ENCODE measurements at regions not wholly inside any gene's neighbourhood (a gene's known extent, or its start where the extent isn't known, plus 50 kb on each side); places are given as distances from the start of the nearest gene placed in this dataset.

DNA sequence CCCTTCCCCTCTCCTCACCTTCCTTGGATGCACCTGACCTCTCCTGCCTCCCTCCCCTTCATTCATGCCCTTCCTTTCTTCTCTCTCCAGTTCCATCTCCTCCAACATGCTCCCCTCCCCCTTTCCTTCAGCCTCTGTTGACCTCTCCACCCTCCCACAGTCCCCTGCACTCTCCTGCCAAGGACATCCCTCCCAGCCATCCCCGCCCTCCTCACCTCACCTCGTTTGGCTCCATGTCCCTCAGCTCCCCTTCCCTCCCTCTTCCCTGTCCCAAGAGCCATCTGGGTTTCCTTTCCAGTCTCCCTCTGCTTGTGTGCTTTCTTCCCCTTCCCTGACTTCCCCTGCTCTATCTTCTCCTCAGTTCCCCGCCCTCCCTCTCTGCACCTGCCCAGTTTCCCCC lies 819.7 kb downstream of the KCNJ18 start:
- intact Hi-C loops (cut with DNase I): no loop called here
- Histone ChIP-seq H3K4me1 (no peaks in the 10 kb centered on the region), H3K4me3 (no peak overlapping the region), H3K27ac (no peak overlapping the region), H3K27me3 (no peaks in the 10 kb centered on the region), H3K9me3 (peaks cover 0 to 37% (median 4%) of the 10 kb centered on the region in 3 donors), H3K36me3 (no peaks in the 10 kb centered on the region)
- DNase-seq: no peak
- WGBS, 2 donors: 49 to 57% methylated on average over 3 of the region's 3 CpGs
- no peak for TF ChIP-seq POLR2A (IDR thresholded peaks at IDR 0.05)
- TF ChIP-seq, protein P1, sequence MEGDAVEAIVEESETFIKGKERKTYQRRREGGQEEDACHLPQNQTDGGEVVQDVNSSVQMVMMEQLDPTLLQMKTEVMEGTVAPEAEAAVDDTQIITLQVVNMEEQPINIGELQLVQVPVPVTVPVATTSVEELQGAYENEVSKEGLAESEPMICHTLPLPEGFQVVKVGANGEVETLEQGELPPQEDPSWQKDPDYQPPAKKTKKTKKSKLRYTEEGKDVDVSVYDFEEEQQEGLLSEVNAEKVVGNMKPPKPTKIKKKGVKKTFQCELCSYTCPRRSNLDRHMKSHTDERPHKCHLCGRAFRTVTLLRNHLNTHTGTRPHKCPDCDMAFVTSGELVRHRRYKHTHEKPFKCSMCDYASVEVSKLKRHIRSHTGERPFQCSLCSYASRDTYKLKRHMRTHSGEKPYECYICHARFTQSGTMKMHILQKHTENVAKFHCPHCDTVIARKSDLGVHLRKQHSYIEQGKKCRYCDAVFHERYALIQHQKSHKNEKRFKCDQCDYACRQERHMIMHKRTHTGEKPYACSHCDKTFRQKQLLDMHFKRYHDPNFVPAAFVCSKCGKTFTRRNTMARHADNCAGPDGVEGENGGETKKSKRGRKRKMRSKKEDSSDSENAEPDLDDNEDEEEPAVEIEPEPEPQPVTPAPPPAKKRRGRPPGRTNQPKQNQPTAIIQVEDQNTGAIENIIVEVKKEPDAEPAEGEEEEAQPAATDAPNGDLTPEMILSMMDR (IDR thresholded peaks at IDR 0.05): no peak

DNA sequence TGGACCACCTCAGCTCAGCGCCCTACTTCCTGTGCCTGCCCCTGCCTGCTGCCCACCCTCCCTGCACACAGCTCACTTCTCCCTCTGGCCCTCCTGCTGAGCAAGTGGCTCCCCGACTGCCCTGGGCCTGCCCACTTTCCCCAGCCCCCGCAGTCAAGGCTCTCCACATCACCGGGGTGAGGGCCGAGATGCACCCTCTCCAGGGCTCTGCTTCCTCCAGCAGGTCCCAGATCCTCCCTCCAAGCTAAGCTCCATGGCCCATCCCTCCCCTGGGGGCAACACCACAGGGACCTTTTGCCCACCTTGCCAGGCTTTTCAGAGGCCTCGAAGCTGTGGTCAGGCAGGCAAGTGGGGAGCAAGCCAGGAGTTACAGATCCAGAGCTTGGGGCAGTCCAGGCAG lies 820.2 kb downstream of the KCNJ18 start:
- H3K4me3 ChIP-seq: no peak overlapping the region
- H3K27me3 ChIP-seq: no peaks in the 10 kb centered on the region
- no peak overlapping the region for H3K27ac ChIP-seq
- DNase-seq: no peak
- H3K36me3 ChIP-seq: no peaks in the 10 kb centered on the region
- no peaks in the 10 kb centered on the region for H3K4me1 ChIP-seq
- no peak for TF ChIP-seq POLR2A (IDR thresholded peaks at IDR 0.05)
- TF ChIP-seq, protein P1 (IDR thresholded peaks at IDR 0.05): no peak
- 55 to 89% methylated on average over 1 to 4 of the region's 6 CpGs for WGBS, 2 donors
- H3K9me3 ChIP-seq: peaks cover 0 to 39% (median 4%) of the 10 kb centered on the region in 3 donors
- intact Hi-C loops (cut with DNase I): no loop called here

DNA sequence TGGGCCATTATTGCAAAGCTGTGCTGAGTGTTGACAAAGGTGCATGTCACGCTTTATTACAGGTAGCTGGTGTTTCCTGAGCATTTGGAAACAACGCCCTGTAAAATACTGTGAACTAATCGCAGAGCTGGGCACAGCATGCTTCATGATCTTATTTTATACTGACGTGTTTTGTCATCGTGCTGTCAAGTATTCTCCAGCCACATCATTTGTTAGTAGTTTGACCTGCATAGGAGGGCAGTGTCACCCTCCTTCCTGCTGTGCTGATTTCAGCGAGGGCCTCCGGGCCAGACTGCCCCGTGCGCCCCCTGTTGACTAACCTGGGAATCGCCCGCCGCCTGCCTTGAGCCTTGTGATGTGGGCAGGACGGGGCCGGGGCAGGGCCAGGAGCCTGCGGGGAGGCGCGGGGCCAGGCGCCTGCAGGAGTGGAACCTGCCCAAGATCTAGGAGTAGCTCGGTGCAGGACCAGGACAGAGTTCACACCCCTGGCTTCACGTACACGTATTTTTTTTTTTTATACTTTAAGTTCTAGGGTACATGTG lies 820.7 kb downstream of the KCNJ18 start:
- DNase-seq: no peak
- 74 to 76% methylated on average over 9 to 18 of the region's 21 CpGs for WGBS, 2 donors
- Histone ChIP-seq H3K4me3 (no peak overlapping the region), H3K27me3 (no peaks in the 10 kb centered on the region), H3K4me1 (no peaks in the 10 kb centered on the region), H3K36me3 (no peaks in the 10 kb centered on the region), H3K9me3 (peaks cover 0 to 43% (median 4%) of the 10 kb centered on the region in 3 donors), H3K27ac (no peak overlapping the region)
- TF ChIP-seq, protein P1 (IDR thresholded peaks at IDR 0.05): no peak
- no peak for TF ChIP-seq POLR2A (IDR thresholded peaks at IDR 0.05)
- intact Hi-C loops (cut with DNase I): no loop called here

DNA sequence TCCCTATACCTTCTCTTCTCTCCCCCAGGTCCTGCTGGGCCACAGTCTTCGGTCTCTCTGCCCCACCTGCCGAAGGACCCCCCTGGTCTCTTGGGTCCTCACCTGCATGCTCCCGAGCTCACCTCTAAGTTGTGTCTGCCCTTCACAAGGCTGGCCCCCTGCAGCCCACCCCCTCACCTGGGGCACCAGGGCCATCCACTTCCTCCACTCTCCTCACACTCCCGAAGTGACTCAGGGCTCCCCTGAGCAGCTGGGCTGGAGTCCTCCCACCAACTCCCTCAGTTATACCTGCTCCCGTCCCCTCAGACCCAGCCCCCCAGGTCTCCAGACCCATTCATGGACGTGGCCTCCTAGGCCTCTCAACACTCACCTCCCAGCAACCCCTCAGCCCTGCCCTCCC lies 822.0 kb downstream of the KCNJ18 start:
- Histone ChIP-seq H3K27ac (no peak overlapping the region), H3K36me3 (no peaks in the 10 kb centered on the region)
- intact Hi-C loops (cut with DNase I): no loop called here

DNA sequence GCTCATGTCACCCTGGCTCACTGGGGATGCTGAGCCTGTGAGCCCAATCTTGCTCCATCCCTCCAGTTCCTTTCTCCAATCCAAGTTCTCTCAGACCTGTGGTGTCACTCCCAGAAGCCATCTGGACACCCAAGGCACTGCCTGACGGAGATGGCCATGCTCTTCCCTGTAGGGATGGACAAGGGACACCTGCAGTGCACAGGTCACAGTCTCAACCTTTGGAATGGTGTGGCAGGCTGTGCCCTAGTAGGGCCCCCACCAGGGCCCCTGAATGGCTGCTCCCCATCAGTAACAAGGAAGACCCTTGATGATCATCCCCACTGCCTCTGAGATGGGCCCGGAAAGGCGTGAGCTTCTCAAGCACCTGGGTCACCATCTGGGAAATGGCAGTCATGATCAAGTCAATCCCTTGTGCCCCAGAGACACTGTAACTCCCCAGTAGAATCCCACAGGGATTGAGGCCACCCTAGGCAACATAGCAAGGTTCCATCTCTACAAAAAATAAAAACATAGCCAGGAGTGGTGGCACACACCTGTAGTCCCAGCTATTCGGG lies 822.5 kb downstream of the KCNJ18 start:
- H3K27me3 ChIP-seq: no peaks in the 10 kb centered on the region
- no peak overlapping the region for H3K27ac ChIP-seq
- peaks cover 0 to 43% (median 4%) of the 10 kb centered on the region in 3 donors for H3K9me3 ChIP-seq
- H3K4me3 ChIP-seq: no peak overlapping the region
- no peaks in the 10 kb centered on the region for H3K4me1 ChIP-seq
- no peak for DNase-seq
- WGBS, 2 donors: 80% methylated on average over 1 of the region's 4 CpGs; no CpG with 5 or more reads in 1 of the 2 donors
- TF ChIP-seq POLR2A (IDR thresholded peaks at IDR 0.05): no peak
- TF ChIP-seq, protein P1 (IDR thresholded peaks at IDR 0.05): no peak
- intact Hi-C loops (cut with DNase I): no loop called here
- no peaks in the 10 kb centered on the region for H3K36me3 ChIP-seq

More for the DNA sequence above, 822.0 kb downstream of the KCNJ18 start:
- TF ChIP-seq, protein P1 (IDR thresholded peaks at IDR 0.05): no peak
- no peak for TF ChIP-seq POLR2A (IDR thresholded peaks at IDR 0.05)
- Histone ChIP-seq H3K9me3 (peaks cover 0 to 43% (median 4%) of the 10 kb centered on the region in 3 donors), H3K27me3 (no peaks in the 10 kb centered on the region), H3K4me1 (no peaks in the 10 kb centered on the region), H3K4me3 (no peak overlapping the region)
- 39 to 53% methylated on average over 5 to 6 of the region's 6 CpGs for WGBS, 2 donors
- no peak for DNase-seq

All from esophagus squamous epithelium (tissue), 5 donors.